Ovary (tissue), 3 donors: ENCODE measurements at regions not wholly inside any gene's neighbourhood (a gene's known extent, or its start where the extent isn't known, plus 50 kb on each side); places are given as distances from the start of the nearest gene placed in this dataset.

Experiments used
- CTCF ChIP-seq, 3 donors: fragments of 450-650 bp in 2 of 3; fragments of 200-600 bp in 1 of 3; IDR thresholded peaks; one replicate each; pipeline versions ENCODE4 v1.5.1 to v1.8.0; 2016 to 2022; ENCODE audit warnings: antibody characterized with exemption in 3 of 3, mild to moderate bottlenecking in 1 of 3
- POLR2A ChIP-seq: fragments of 450-650 bp; IDR thresholded peaks from one replicate; pipeline ENCODE4 v1.6.1; 2017; ENCODE audit warnings: antibody characterized with exemption, mild to moderate bottlenecking, moderate library complexity
- donor health status: DM: no; HTN: no; CAD: no.

GRCh38 chr18:27717816-27718215 is 459.1 kb downstream of the CDH2 start:
- no peak for TF ChIP-seq CTCF (IDR thresholded peaks at IDR 0.05)
- no peak for TF ChIP-seq POLR2A
